Heart right ventricle (tissue), 16 donors: ENCODE measurements at regions not wholly inside any gene's neighbourhood (a gene's known extent, or its start where the extent isn't known, plus 50 kb on each side); places are given as distances from the start of the nearest gene placed in this dataset.

Experiments used
- ATAC-seq, 8 donors: fragments of 200-7000 bp; cut with Tn5 transposase; one replicate each; pipeline ENCODE4 v1.9.1; 2020; ENCODE audit warnings: mild to moderate bottlenecking in 8 of 8, moderate library complexity in 8 of 8, moderate number of reproducible peaks in 1 of 8
- DNase-seq, 2 donors: peaks; one replicate each; pipeline ENCODE4 v3.0.0-alpha.2; 2020
- H3K27ac ChIP-seq, 10 donors: fragments of 200-600 bp; sonication (generic) in 2 of 10; one replicate each; pipeline versions ENCODE4 v1.5.0 to v1.8.0; 2020 to 2022; ENCODE audit warnings: mild to moderate bottlenecking in 3 of 10
- H3K27me3 ChIP-seq, 7 donors: fragments of 200-600 bp; one replicate each; pipeline ENCODE4 v1.8.0; 2021 to 2022; ENCODE audit warnings: mild to moderate bottlenecking in 2 of 7
- H3K36me3 ChIP-seq, 9 donors: fragments of 200-600 bp; sonication (generic) in 1 of 9; one replicate each; pipeline versions ENCODE4 v1.5.0 to v1.8.0; 2020 to 2022; ENCODE audit warnings: mild to moderate bottlenecking in 2 of 9
- H3K4me1 ChIP-seq, 9 donors: fragments of 200-600 bp; sonication (generic) in 1 of 9; one replicate each; pipeline versions ENCODE4 v1.5.0 to v1.8.0; 2020 to 2022; ENCODE audit warnings: mild to moderate bottlenecking in 4 of 9
- H3K4me3 ChIP-seq, 10 donors: fragments of 200-600 bp; sonication (generic) in 2 of 10; one replicate each; pipeline versions ENCODE4 v1.5.0 to v1.8.0; 2020 to 2022; ENCODE audit warnings: mild to moderate bottlenecking in 7 of 10, moderate library complexity in 2 of 10
- H3K9me3 ChIP-seq, 11 donors: fragments of 200-600 bp in 10 of 11; sonication (generic) in 2 of 11; one replicate each; pipeline versions ENCODE4 v1.5.0 to v1.8.0; 2013 to 2022; ENCODE audit warnings: mild to moderate bottlenecking in 2 of 11, control low read depth in 1 of 11, moderate library complexity in 1 of 11
- CTCF ChIP-seq, 9 donors: fragments of 200-600 bp; sonication (generic) in 2 of 9; IDR thresholded peaks; one replicate each; pipeline versions ENCODE4 v1.5.0 to v1.8.0; 2021 to 2022; ENCODE audit warnings: antibody characterized with exemption in 9 of 9, mild to moderate bottlenecking in 5 of 9, moderate library complexity in 1 of 9
- WGBS, 2 donors: extraction: QIAGEN DNeasy Blood & Tissue Kit; methylation state at CpG; one replicate each; pipeline ENCODE4 v1.1.7; 2013; ENCODE audit warnings: inconsistent platforms in 1 of 2; 5-methylcytosine and 5-hydroxymethylcytosine counted together
- intact Hi-C, 10 donors: fragments of 100-400 bp; cut with DNase I; formaldehyde crosslinking; loops; one replicate each; pipeline versions ENCODE4 v1.11.1 to v1.14.2; 2022
- donor health status: Arrhythmogenic right ventricular cardiomyopathy.
- donor health status: ischemic (EF 13 %, LVEDD 7.1; RV severe dilation, severe dysfunction).
- donor health status: healthy with polysubstance abuse.
- donor health status: DM: no; HTN: yes; CAD: no.
- donor health status: DM: no; HTN: no; CAD: no.
- donor health status: ischemic (EF 25% LVEDD 6.9; RV normal size, moderate dysfunction).
- donor health status: ischemic (EF 25% LVEDD 5.7; RV mildly dilated, moderate dysfunction).
- donor health status: healthy.
- donor health status: DM: yes; HTN: yes; CAD: no.
- donor health status: Ischemic cardiomyopathy.
- donor health status: ischemic (EF 35%, LVEDD 5.7; RV mildly dilated, moderate dysfunction).
- donor health status: nonischemic (EF 11% LVEDD 7.7; RV severe dilation, severe dysfunction).
- donor health status: DM: yes; HTN: yes; CAD: no.
- donor health status: PGD.
- donor health status: ischemic (EF 29% LVEDD 5.4; RV normal size, mild dysfunction).
- donor health status: nonischemic (EF 23%, LVEDD 6.1; RV moderate dilation, normal function).

- no peak for ATAC-seq
These were observed 494.3 kb upstream of the KCNMB2 start for GRCh38 chr3:178041931-178042330.

GRCh38 chr3:178042376-178042775, 493.9 kb upstream of the KCNMB2 start:
- Histone ChIP-seq H3K27me3 (no peaks in the 10 kb centered on the region), H3K9me3 (peaks cover 0 to 3% (median 0%) of the 10 kb centered on the region in 11 donors), H3K4me1 (no peaks in the 10 kb centered on the region), H3K36me3 (no peaks in the 10 kb centered on the region), H3K27ac (no peak overlapping the region), H3K4me3 (no peak overlapping the region)
- WGBS, 2 donors, result 92 to 94% methylated on average over 3 of the region's 3 CpGs
- TF ChIP-seq CTCF (IDR thresholded peaks at IDR 0.05), result no peak
- ATAC-seq (no peak), DNase-seq (no peak)
- intact Hi-C loops, result no loop called here

More at GRCh38 chr3:178041931-178042330, 494.3 kb upstream of the KCNMB2 start:
- Histone ChIP-seq H3K4me3 (no peak overlapping the region), H3K36me3 (no peaks in the 10 kb centered on the region), H3K4me1 (no peaks in the 10 kb centered on the region), H3K9me3 (peaks cover 0 to 3% (median 0%) of the 10 kb centered on the region in 11 donors), H3K27me3 (no peaks in the 10 kb centered on the region), H3K27ac (no peak overlapping the region)
- TF ChIP-seq CTCF (IDR thresholded peaks at IDR 0.05), result no peak
- intact Hi-C loops, result no loop called here
- no peak for DNase-seq

- no peak for TF ChIP-seq CTCF (IDR thresholded peaks at IDR 0.05)
- intact Hi-C loops, result no loop called here
- WGBS, 2 donors, result 92 to 95% methylated on average over 3 of the region's 3 CpGs
These were observed 493.2 kb upstream of the KCNMB2 start for GRCh38 chr3:178043084-178043483.

GRCh38 chr3:178044320-178044719, 491.9 kb upstream of the KCNMB2 start:
- no peak for TF ChIP-seq CTCF (IDR thresholded peaks at IDR 0.05)
- ATAC-seq (no peak), DNase-seq (no peak)
- H3K27me3 ChIP-seq, result no peaks in the 10 kb centered on the region
- H3K4me3 ChIP-seq, result no peak overlapping the region
- no peak overlapping the region for H3K27ac ChIP-seq
- intact Hi-C loops, result no loop called here
- 96 to 99% methylated on average over 2 of the region's 2 CpGs for WGBS, 2 donors
- no peaks in the 10 kb centered on the region for H3K4me1 ChIP-seq
- H3K9me3 ChIP-seq, result peaks cover 0 to 3% (median 0%) of the 10 kb centered on the region in 11 donors
- H3K36me3 ChIP-seq, result no peaks in the 10 kb centered on the region

More at GRCh38 chr3:178043084-178043483, 493.2 kb upstream of the KCNMB2 start:
- Histone ChIP-seq H3K27ac (no peak overlapping the region), H3K27me3 (no peaks in the 10 kb centered on the region), H3K4me3 (no peak overlapping the region), H3K9me3 (peaks cover 0 to 3% (median 0%) of the 10 kb centered on the region in 11 donors), H3K36me3 (no peaks in the 10 kb centered on the region), H3K4me1 (no peaks in the 10 kb centered on the region)
- DNase-seq, result no peak
- ATAC-seq, result no peak
